MG63 (cell line): ENCODE measurements at regions not wholly inside any gene's neighbourhood (a gene's known extent, or its start where the extent isn't known, plus 50 kb on each side); places are given as distances from the start of the nearest gene placed in this dataset.

Experiments used
- DNase-seq: peaks from one replicate; pipeline ENCODE4 v3.0.0-alpha.2; 2020
- H3K27me3 ChIP-seq: fragments of 250-450 bp; sonication (Bioruptor Pico); 2 replicates; pipeline ENCODE4 v1.5.1; 2020; ENCODE audit warnings: mild to moderate bottlenecking, moderate library complexity
- H3K36me3 ChIP-seq: fragments of 250-450 bp; sonication (Bioruptor Pico); 2 replicates; pipeline ENCODE4 v1.5.1; 2020; ENCODE audit warnings: mild to moderate bottlenecking, moderate library complexity
- H3K4me3 ChIP-seq: fragments of 250-450 bp; sonication (Bioruptor Pico); 2 replicates; pipeline ENCODE4 v1.5.1; 2020; ENCODE audit warnings: mild to moderate bottlenecking, moderate library complexity
- H3K9me3 ChIP-seq: fragments of 250-450 bp; sonication (Bioruptor Pico); 2 replicates; pipeline ENCODE4 v1.5.1; 2020; ENCODE audit warnings: mild to moderate bottlenecking, moderate library complexity

DNA sequence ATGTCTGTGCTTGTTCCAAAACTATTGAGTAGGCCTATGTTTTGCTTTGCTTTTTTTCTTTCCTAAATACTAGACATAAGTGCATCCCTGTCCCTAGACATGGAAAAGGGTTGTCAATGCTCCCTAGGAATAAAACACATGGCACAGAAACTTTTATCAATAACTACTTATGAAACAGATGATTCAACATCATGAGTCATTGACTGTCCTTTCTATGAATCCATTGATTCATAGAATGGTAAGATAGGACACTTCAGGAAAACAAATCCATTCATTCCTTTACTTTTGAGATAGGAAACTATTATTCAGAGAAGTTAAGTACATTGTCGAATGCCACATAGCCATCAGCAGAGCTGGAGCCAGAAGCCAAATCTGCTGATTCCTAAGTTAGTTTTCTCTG lies 147.5 kb downstream of the TSEN15 start:
- Histone ChIP-seq H3K27me3 (0 out of 2 replicates have a peak, but pooled peaks cover 2% of the 10 kb centered on the region), H3K4me3 (no peak overlapping the region), H3K36me3 (no peaks in the 10 kb centered on the region), H3K9me3 (no peaks in the 10 kb centered on the region)
- no peak for DNase-seq

DNA sequence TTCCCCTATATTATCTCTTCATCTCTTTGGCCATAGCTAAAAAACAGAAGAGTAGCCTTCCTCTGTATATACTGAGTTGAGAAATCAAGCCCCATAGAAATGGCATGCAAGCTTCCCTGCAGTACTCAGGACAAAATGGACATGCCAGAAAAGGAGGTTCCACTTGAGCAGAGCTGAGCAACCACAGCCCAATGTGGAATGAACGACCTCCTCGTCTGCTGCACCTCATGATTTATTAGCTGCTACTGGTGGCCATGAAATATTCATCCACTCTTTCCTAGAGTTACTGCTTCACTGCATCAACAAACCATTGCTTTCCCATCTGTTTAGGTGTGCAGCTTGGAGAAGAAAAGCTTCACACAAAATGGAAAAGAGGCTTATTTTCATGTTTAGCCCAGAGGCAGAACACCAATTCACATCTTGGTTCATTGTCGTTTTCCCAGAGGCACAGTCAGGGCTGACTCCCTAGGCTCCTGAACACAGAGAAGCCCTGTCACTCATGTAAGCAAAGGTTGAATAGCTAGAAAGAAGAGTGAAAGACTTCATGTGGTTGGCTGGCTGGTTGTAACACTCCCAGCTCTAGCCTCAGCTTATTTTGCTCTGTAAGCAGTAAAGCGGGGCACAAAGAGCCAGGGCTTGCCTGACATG lies 148.0 kb downstream of the TSEN15 start:
- H3K9me3 ChIP-seq = no peaks in the 10 kb centered on the region
- H3K36me3 ChIP-seq = no peaks in the 10 kb centered on the region
- DNase-seq = no peak
- H3K27me3 ChIP-seq = 0 out of 2 replicates have a peak, but pooled peaks cover 2% of the 10 kb centered on the region
- H3K4me3 ChIP-seq = no peak overlapping the region

DNA sequence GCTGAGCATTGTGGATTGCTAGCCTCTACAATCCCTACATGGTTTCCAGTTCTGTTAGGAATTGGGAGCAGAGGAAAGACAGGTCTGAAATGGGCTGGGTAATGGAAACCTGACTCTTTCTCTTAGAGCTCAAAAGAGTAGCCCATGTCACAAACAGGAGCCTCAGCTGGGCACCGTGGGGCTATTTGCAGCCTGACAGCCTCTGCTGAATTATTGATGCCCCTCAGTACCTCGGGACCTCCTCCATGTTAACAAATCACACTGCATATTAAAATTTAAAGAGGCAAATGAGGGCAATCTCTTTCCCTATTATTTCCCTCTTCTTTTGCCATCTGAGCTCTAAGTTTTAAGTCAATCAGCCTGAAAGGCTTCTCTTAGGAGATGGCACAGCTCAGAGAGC lies 157.1 kb downstream of the TSEN15 start:
- Histone ChIP-seq H3K9me3 (no peaks in the 10 kb centered on the region), H3K27me3 (no peaks in the 10 kb centered on the region), H3K4me3 (no peak overlapping the region), H3K36me3 (no peaks in the 10 kb centered on the region)
- DNase-seq = no peak

- Histone ChIP-seq H3K27me3 (no peaks in the 10 kb centered on the region), H3K9me3 (no peaks in the 10 kb centered on the region), H3K36me3 (no peaks in the 10 kb centered on the region), H3K4me3 (no peak overlapping the region)
- DNase-seq = no peak
Measured at GRCh38 chr1:184210031-184210430, 158.5 kb downstream of the TSEN15 start.

DNA sequence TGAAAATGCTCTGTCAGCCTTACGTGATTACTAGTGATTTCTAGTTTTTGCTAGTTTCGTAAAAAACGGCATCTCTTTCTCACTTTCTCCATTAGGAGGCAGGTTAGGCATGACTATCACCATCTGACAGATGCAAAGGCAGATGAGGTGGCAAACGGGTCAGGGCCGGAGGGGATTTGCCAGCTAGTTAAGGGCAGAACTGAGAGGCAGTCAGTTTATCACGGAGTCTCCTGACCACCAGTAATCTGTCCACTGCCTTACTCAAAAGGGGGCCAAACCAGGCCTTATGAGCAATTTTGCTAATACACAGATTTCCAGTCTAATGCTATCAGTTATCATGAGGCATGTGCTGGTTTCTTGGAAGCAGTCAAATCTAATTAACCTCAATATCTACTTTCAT lies 159.3 kb downstream of the TSEN15 start:
- Histone ChIP-seq H3K4me3 (no peak overlapping the region), H3K36me3 (no peaks in the 10 kb centered on the region), H3K27me3 (no peaks in the 10 kb centered on the region), H3K9me3 (no peaks in the 10 kb centered on the region)
- DNase-seq = no peak

DNA sequence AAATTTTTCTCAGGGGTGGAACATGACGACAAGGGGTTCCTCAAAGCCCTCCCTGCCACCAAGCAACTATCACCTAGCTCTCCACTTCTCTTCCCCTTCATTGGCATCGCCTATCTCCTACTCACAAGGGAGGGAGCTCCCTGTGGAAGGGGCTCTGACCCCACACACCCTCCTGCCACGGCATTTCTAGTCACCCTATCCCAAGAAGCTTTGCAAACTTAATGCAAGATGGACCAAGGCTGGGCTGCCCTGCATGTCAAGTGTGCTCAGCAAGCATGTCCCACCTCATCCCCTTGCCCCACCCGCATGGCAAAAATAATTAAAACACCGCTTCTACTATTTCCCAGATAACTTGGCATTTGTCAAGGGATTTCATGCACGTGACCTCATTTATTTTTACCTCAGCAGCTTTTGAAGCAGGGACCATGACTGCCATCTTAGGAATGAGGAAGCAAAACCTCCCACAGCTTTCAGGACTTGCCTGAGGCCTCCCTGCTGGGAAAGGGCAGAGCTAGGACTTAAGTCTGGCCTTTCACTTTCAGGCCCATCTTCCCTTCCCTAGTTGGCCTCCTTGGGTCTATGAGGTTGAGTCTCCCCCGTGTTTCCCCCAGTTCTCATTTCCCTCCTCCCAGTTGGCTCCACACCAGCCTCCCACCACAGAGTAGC lies 161.3 kb downstream of the TSEN15 start:
- Histone ChIP-seq H3K27me3 (no peaks in the 10 kb centered on the region), H3K36me3 (no peaks in the 10 kb centered on the region), H3K9me3 (no peaks in the 10 kb centered on the region), H3K4me3 (no peak overlapping the region)
- DNase-seq = peak; percentile 80

- Histone ChIP-seq H3K4me3 (no peak overlapping the region), H3K36me3 (no peaks in the 10 kb centered on the region), H3K9me3 (no peaks in the 10 kb centered on the region), H3K27me3 (no peaks in the 10 kb centered on the region)
- no peak for DNase-seq
Measured at GRCh38 chr1:184214128-184214527, 162.6 kb downstream of the TSEN15 start.

GRCh38 chr1:184215274-184215925 lies 163.9 kb downstream of the TSEN15 start:
- Histone ChIP-seq H3K9me3 (no peaks in the 10 kb centered on the region), H3K36me3 (no peaks in the 10 kb centered on the region), H3K27me3 (no peaks in the 10 kb centered on the region), H3K4me3 (no peak overlapping the region)
- no peak for DNase-seq

DNA sequence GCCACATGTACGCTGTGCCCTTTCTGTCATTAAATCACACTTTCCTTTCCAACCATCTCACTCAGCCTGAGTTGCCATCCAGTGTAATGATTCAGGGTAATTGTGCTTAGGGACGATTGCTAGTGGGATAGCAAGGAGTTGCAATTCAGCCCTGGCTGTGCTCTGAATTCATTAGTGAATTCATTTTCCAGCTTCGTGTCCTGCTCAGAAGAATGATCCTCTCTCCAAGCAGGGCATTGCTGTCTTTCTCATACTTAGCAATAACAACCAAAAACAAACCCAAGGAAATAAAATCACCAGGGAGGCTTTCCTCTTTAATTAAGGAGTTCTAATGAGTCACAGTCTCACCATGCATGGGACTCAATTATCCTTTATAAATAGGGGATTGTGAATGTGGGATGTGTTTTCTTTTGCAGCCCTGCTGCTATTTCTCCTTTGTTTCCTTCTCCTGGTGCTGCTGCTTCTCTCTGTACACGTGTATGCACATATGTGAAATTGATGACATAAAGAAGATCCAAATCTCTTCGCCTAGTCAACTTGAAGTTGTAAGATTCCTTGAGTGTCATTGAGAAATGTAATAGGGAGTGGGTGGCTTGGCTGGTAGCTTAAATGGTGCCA lies 167.0 kb downstream of the TSEN15 start:
- Histone ChIP-seq H3K4me3 (no peak overlapping the region), H3K36me3 (no peaks in the 10 kb centered on the region), H3K27me3 (no peaks in the 10 kb centered on the region), H3K9me3 (no peaks in the 10 kb centered on the region)
- DNase-seq = no peak

DNA sequence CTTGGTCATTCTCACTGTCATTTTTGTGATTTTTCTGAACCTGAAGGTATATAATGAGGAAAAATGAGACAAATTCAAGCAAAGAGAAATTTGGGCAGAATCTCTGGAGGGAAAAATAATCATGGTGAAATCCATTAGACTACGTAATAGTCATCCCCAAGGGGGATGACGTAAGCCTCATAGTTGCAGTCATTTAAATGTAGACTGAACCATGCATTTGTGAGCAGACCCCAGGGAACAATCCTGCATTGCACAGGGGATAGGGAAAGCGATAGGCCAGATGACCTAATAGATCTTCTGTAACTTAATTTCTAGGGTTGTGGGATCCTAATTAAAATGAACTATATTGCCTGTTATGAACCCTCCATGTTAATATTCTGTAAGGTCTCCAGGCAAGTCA lies 167.4 kb upstream of the C1orf21 start:
- Histone ChIP-seq H3K27me3 (no peaks in the 10 kb centered on the region), H3K36me3 (no peaks in the 10 kb centered on the region), H3K9me3 (no peaks in the 10 kb centered on the region), H3K4me3 (no peak overlapping the region)
- DNase-seq = no peak

DNA sequence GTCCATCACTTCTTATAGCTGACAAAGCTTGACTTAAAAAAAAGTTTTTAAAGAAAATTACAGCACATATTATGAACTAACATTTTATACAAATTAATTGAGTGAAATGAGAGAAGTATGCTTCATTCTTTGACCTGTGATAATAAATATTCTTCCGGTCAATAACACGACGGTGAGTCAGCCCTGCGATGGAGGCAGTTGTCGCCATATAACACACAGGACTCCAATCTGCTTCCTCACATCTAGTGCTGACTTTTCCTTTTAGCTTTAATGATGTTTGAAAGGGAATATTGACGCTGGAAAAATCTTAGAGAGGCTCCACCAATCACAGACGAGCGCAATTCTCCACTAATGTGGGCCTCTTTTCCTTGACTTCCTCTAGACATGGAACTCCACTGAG lies 166.9 kb upstream of the C1orf21 start:
- Histone ChIP-seq H3K9me3 (no peaks in the 10 kb centered on the region), H3K4me3 (no peak overlapping the region), H3K27me3 (no peaks in the 10 kb centered on the region), H3K36me3 (no peaks in the 10 kb centered on the region)
- no peak for DNase-seq

- Histone ChIP-seq H3K9me3 (no peaks in the 10 kb centered on the region), H3K4me3 (no peak overlapping the region), H3K27me3 (no peaks in the 10 kb centered on the region), H3K36me3 (no peaks in the 10 kb centered on the region)
- DNase-seq = no peak
Measured at GRCh38 chr1:184221087-184221486, 165.7 kb upstream of the C1orf21 start.

- no peaks in the 10 kb centered on the region for H3K9me3 ChIP-seq
- peak; percentile 42 for DNase-seq
- H3K27me3 ChIP-seq = no peaks in the 10 kb centered on the region
- H3K4me3 ChIP-seq = peak overlapping the region; percentile 19
- no peaks in the 10 kb centered on the region for H3K36me3 ChIP-seq
Measured at GRCh38 chr1:184222652-184223052, 164.2 kb upstream of the C1orf21 start.

GRCh38 chr1:184223216-184223615 lies 163.6 kb upstream of the C1orf21 start:
- DNase-seq = no peak
- Histone ChIP-seq H3K9me3 (no peaks in the 10 kb centered on the region), H3K4me3 (no peak overlapping the region), H3K27me3 (no peaks in the 10 kb centered on the region), H3K36me3 (no peaks in the 10 kb centered on the region)

DNA sequence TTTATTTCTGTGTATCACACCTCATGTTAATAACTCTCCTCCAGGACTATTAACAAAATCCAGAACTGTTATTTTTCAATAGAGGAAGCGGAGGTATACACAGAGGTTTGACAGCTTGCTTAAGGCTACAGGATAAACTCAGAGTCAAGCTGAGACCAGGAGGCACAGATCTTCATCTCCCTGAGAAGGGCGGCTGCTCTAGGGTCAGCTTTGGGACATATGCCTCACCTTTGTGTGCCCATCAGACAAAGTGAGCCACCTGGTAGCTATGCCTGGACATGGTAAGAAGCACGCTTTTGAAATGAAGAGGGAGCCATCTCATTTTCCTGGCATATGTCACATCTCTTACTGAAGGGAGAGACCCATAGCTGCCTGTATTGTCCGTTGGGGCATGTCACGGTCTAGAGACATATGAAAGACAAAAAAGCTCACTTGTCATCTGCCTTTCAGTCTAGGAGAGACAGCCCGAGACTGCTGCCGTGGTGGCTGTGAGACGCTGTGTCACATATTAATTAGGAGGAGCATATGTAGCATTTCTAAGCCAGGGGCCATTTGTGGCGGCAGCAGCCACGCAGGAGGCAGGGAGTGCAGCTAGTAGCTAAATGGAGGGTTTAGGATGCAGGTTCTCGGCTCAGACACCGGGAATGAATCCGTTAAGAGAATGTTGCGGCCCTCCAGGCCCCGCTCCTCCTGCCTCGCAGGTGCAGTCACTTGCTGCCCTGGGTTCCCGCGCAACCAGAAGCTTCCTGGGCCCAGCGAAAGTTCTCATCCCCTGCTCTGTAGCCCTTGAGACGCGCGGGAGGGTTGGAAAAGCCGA lies 161.3 kb upstream of the C1orf21 start:
- no peak for DNase-seq
- H3K4me3 ChIP-seq = no peak overlapping the region
- no peaks in the 10 kb centered on the region for H3K27me3 ChIP-seq
- no peaks in the 10 kb centered on the region for H3K9me3 ChIP-seq
- H3K36me3 ChIP-seq = no peaks in the 10 kb centered on the region

- H3K27me3 ChIP-seq = no peaks in the 10 kb centered on the region
- H3K9me3 ChIP-seq = no peaks in the 10 kb centered on the region
- H3K36me3 ChIP-seq = no peaks in the 10 kb centered on the region
- no peak overlapping the region for H3K4me3 ChIP-seq
- DNase-seq = no peak
Measured at GRCh38 chr1:184226100-184226487, 160.7 kb upstream of the C1orf21 start.

DNA sequence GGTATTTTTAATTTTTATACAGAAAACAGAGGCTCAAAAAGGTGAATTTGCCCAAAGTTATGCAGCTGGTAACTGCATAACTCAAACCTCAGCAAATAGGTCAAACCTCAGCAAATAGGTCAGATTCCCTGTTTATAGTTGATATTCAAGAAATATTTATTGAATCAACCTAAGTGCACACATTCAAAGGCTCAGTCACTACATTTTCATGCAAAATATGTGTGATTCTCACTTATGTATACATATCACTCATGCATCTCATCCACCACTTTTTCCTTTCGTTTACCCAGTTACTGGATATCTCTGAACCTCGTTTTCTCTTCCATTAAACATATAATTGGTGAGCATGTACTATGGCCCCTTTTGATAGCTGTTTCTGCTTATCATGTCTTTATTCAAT lies 158.3 kb upstream of the C1orf21 start:
- Histone ChIP-seq H3K9me3 (0 out of 2 replicates have a peak, but pooled peaks cover 3% of the 10 kb centered on the region), H3K36me3 (no peaks in the 10 kb centered on the region), H3K27me3 (no peaks in the 10 kb centered on the region), H3K4me3 (no peak overlapping the region)
- no peak for DNase-seq
